Effector memory CD4-positive, alpha-beta T cell (primary cell): ENCODE measurements at regions not wholly inside any gene's neighbourhood (a gene's known extent, or its start where the extent isn't known, plus 50 kb on each side); places are given as distances from the start of the nearest gene placed in this dataset.

ENCODE experiments used
- DNase-seq, 3 donors: peaks; one replicate each; pipeline ENCODE4 v3.0.0-alpha.2; 2020
- H3K27ac ChIP-seq: 2 replicates; pipeline ENCODE4 v1.7.0; 2013; ENCODE audit warnings: mild to moderate bottlenecking, low read length, moderate library complexity; ENCODE audit not compliant: insufficient read depth, poor library complexity, severe bottlenecking
- H3K27me3 ChIP-seq: replicated peaks from 2 replicates; pipeline ENCODE4 v1.7.0; 2013; ENCODE audit warnings: mild to moderate bottlenecking, low read length; ENCODE audit not compliant: insufficient read depth, control insufficient read depth, poor library complexity, severe bottlenecking
- H3K36me3 ChIP-seq: 2 replicates; pipeline ENCODE4 v1.7.0; 2013; ENCODE audit warnings: mild to moderate bottlenecking, low read length, moderate library complexity; ENCODE audit not compliant: control insufficient read depth, insufficient read depth
- H3K4me1 ChIP-seq: 2 replicates; pipeline ENCODE4 v1.7.0; 2013; ENCODE audit warnings: low read length, mild to moderate bottlenecking; ENCODE audit not compliant: control insufficient read depth, insufficient read depth, poor library complexity, severe bottlenecking
- H3K4me3 ChIP-seq: 2 replicates; pipeline ENCODE4 v1.7.0; 2013; ENCODE audit warnings: low read length, low read depth, mild to moderate bottlenecking; ENCODE audit not compliant: insufficient read depth, poor library complexity, severe bottlenecking
- H3K9me3 ChIP-seq: 2 replicates; pipeline ENCODE4 v1.7.0; 2013; ENCODE audit warnings: mild to moderate bottlenecking, low read length, moderate library complexity; ENCODE audit not compliant: control insufficient read depth

GRCh38 chr4:181938631-181939030, 304.6 kb upstream of the TENM3 start:
- Histone ChIP-seq H3K4me3 (no peak overlapping the region), H3K27ac (no peak overlapping the region), H3K9me3 (no peaks in the 10 kb centered on the region), H3K27me3 (no peaks in the 10 kb centered on the region), H3K36me3 (no peaks in the 10 kb centered on the region), H3K4me1 (no peaks in the 10 kb centered on the region)
- no peak for DNase-seq

GRCh38 chr4:181939199-181939945, 303.8 kb upstream of the TENM3 start:
- H3K4me1 ChIP-seq: no peaks in the 10 kb centered on the region
- H3K27me3 ChIP-seq: no peaks in the 10 kb centered on the region
- no peaks in the 10 kb centered on the region for H3K9me3 ChIP-seq
- no peak overlapping the region for H3K4me3 ChIP-seq
- no peak overlapping the region for H3K27ac ChIP-seq
- H3K36me3 ChIP-seq: no peaks in the 10 kb centered on the region
- no peak for DNase-seq

DNA sequence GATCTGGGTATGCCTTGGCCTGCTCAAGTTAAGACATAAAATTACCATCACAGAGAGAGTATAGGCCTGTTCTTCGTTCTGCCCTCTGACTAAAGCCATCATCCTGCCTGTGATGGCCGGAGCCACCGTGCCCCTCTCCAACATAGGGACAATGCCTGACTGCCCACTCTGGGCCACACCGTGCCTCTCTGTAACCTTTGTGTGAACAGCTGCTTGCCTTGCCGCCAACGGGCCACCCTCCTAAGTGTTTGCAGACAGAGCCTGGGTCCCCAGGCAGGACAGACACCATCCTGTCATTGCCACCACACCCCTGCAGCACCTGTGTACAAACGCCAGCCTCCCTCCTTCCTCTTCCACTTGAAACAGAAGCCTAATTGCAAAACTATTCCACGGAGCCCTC, 298.7 kb upstream of the TENM3 start:
- no peak for DNase-seq
- Histone ChIP-seq H3K4me3 (no peak overlapping the region), H3K4me1 (no peaks in the 10 kb centered on the region), H3K27ac (no peak overlapping the region), H3K27me3 (no peaks in the 10 kb centered on the region), H3K36me3 (no peaks in the 10 kb centered on the region), H3K9me3 (no peaks in the 10 kb centered on the region)

GRCh38 chr4:181946902-181947301, 296.3 kb upstream of the TENM3 start:
- Histone ChIP-seq H3K27me3 (no peaks in the 10 kb centered on the region), H3K36me3 (no peaks in the 10 kb centered on the region), H3K4me1 (no peaks in the 10 kb centered on the region), H3K4me3 (no peak overlapping the region), H3K9me3 (no peaks in the 10 kb centered on the region), H3K27ac (no peak overlapping the region)
- no peak for DNase-seq

DNA sequence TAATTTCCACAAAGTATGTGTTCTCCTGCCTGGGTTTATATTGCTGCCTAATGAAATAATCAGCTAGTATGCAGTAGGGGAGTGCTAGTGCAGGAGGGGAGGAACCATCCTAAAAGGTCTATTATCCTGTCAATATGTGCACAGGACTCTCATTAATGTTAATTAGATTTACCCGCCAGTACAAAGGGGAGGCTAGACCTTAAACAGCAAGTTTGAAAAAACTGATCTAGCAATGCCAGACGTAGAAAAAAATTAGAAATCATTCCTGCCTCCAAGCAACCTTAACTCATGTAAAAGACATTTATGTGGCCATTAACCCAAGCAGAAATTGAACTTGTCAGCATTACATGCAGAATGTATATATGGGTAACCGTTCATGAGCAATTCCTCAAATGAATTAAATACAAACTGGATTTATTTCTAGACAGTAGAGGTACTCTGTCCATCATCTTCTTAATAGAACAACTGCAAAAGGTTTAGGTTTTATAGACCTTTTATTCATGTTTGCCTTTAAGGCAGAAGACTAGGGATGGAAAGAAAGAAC, 294.3 kb upstream of the TENM3 start:
- Histone ChIP-seq H3K4me1 (no peaks in the 10 kb centered on the region), H3K27ac (no peak overlapping the region), H3K36me3 (no peaks in the 10 kb centered on the region), H3K27me3 (no peaks in the 10 kb centered on the region), H3K9me3 (no peaks in the 10 kb centered on the region), H3K4me3 (no peak overlapping the region)
- no peak for DNase-seq

GRCh38 chr4:181949704-181950312, 293.4 kb upstream of the TENM3 start:
- Histone ChIP-seq H3K27ac (no peak overlapping the region), H3K9me3 (no peaks in the 10 kb centered on the region), H3K4me1 (no peaks in the 10 kb centered on the region), H3K36me3 (no peaks in the 10 kb centered on the region), H3K27me3 (no peaks in the 10 kb centered on the region), H3K4me3 (no peak overlapping the region)
- DNase-seq: no peak

DNA sequence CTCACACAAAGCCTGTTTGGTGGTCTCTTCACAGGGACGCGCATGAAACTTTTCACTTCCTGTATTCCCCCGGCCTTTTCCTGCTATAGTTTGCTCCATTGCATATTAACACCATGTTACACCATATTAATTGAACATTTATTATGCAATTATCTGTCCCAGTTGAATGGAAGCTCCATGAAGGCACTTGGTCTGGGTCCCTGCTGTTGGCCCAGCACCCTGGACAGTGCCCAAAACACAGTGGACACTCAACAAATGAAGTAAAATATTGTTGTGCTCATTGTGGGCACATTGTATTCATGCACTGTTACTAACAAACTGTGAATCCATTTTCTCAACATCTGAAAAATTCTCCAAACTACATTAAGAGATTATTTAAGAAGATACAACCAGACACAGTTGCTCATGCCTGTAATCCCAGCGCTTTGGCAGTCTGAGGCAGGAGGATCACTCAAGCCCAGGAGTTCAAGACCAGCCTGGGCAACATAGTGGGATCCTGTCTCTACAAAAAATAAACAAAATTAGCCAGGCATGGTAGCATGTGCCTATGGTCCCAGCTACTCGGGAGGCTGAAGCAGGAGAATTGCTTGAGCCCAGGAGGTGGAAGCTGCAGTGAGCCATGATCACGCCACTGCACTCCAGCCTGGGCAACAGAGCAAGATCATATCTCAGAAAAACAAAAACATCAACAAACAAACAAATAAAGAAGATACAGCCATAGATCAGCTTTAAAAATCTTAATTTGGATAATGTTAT, 292.7 kb upstream of the TENM3 start:
- Histone ChIP-seq H3K4me1 (no peaks in the 10 kb centered on the region), H3K36me3 (no peaks in the 10 kb centered on the region), H3K4me3 (no peak overlapping the region), H3K9me3 (no peaks in the 10 kb centered on the region), H3K27me3 (no peaks in the 10 kb centered on the region), H3K27ac (no peak overlapping the region)
- no peak for DNase-seq

DNA sequence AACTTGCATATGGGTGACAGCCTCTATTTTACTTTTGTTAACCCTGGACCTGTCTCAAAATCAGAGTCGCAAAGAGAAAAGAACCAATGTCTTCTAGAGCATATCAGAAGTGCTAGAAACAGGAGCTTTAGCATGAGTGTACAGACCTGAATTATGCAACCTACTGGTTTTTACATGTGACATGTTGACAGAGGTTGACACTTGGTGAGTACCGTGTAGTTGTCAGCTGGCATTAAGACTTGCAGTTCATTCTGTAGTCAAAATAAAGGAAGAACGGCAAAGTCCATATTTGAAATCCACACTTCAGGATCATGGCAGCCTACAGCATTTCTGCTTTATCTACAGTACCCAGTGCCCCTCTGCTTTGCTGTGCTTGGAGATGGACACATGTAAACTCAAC, 291.9 kb upstream of the TENM3 start:
- H3K4me3 ChIP-seq: no peak overlapping the region
- no peaks in the 10 kb centered on the region for H3K9me3 ChIP-seq
- no peak for DNase-seq
- H3K27ac ChIP-seq: no peak overlapping the region
- no peaks in the 10 kb centered on the region for H3K4me1 ChIP-seq
- no peaks in the 10 kb centered on the region for H3K36me3 ChIP-seq
- H3K27me3 ChIP-seq: no peaks in the 10 kb centered on the region

DNA sequence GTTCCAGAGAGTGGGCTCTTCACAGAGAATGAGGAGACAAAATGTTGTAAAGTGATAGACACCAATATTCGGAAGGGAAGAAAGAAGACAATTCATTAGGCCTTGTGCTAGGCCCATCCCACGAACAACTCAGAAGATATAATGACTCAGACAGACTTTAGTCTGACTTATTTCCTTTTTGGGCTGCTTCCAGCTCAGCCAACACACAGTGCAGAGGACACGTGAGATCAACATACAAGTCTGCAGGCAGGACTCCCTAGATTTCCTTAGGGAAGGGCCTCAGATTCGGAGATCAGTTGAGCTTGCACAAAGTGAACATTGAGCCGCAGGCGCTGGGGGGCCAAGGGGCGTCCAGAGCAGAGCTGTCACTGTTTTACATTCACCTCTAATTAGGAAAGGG, 290.7 kb upstream of the TENM3 start:
- no peaks in the 10 kb centered on the region for H3K27me3 ChIP-seq
- H3K9me3 ChIP-seq: no peaks in the 10 kb centered on the region
- H3K4me3 ChIP-seq: no peak overlapping the region
- no peak overlapping the region for H3K27ac ChIP-seq
- H3K4me1 ChIP-seq: no peaks in the 10 kb centered on the region
- H3K36me3 ChIP-seq: no peaks in the 10 kb centered on the region
- no peak for DNase-seq

GRCh38 chr4:181956512-181956911, 286.7 kb upstream of the TENM3 start:
- Histone ChIP-seq H3K4me1 (no peaks in the 10 kb centered on the region), H3K27ac (no peak overlapping the region)

More at GRCh38 chr4:181956512-181956911, 286.7 kb upstream of the TENM3 start:
- DNase-seq: no peak
- H3K27me3 ChIP-seq: no peaks in the 10 kb centered on the region
- H3K4me3 ChIP-seq: no peak overlapping the region
- H3K36me3 ChIP-seq: no peaks in the 10 kb centered on the region
- H3K9me3 ChIP-seq: no peaks in the 10 kb centered on the region
